ENCODE measurements at regions not wholly inside any gene's neighbourhood (a gene's known extent, or its start where the extent isn't known, plus 50 kb on each side); places are given as distances from the start of the nearest gene placed in this dataset.

- Histone ChIP-seq H3K27me3 (ENCODE audit: control insufficient read depth in 2 of 2, insufficient read depth in 2 of 2, low read length in 2 of 2) (no peaks in the 10 kb centered on the region), H3K9ac (ENCODE audit: insufficient read depth, low read length, poor library complexity, severe bottlenecking) (no peak overlapping the region), H3K36me3 (replicated peaks in 1 of 2; ENCODE audit: control insufficient read depth in 1 of 2, insufficient read depth in 2 of 2, low read length in 2 of 2) (no peaks in the 10 kb centered on the region), H2AFZ (ENCODE audit: insufficient read depth, low read depth, low read length, poor library complexity, severe bottlenecking) (no peak overlapping the region), H3K4me1 (ENCODE audit: control insufficient read depth in 1 of 2, insufficient read depth in 2 of 2, low read length in 2 of 2) (no peaks in the 10 kb centered on the region), H4K20me1 (ENCODE audit: insufficient read depth, low read length) (no peaks in the 10 kb centered on the region), H3K79me2 (ENCODE audit: insufficient read depth, low read length) (no peaks in the 10 kb centered on the region), H3K27ac (ENCODE audit: low read depth in 1 of 2, low read length in 2 of 2) (no peak overlapping the region), H3K4me2 (replicated peaks; ENCODE audit: extremely low read depth, low read length, poor library complexity, severe bottlenecking) (no peak overlapping the region), H3K4me3 (replicated peaks in 1 of 3; ENCODE audit: low read depth in 2 of 3, low read length in 3 of 3) (no peak overlapping the region), H3K9me3 (replicated peaks in 1 of 2; ENCODE audit: control insufficient read depth in 1 of 2, insufficient read depth in 1 of 2, low read length in 2 of 2) (no peaks in the 10 kb centered on the region)
- Mint-ChIP-seq H3K4me3 (no peak overlapping the region), H3K36me3 (no peaks in the 10 kb centered on the region), H3K4me1 (no peaks in the 10 kb centered on the region), H3K9me3 (peaks cover 0 to 6% (median 3%) of the 10 kb centered on the region in 7 donors), H3K27me3 (ENCODE audit: low read depth in 3 of 3) (peaks cover 0 to 3% (median 0%) of the 10 kb centered on the region in 3 donors), H3K27ac (no peak overlapping the region)
- intact Hi-C loops (cut with micrococcal nuclease): no loop called here
- no CpG with 5 or more reads among the region's 4 CpGs for WGBS (ENCODE audit: insufficient coverage)
- TF ChIP-seq CTCF (IDR thresholded peaks at IDR 0.05): no peak
- no peak for DNase-seq
Measured at GRCh38 chr18:54503131-54503894, 87.7 kb upstream of the DYNAP start.

GRCh38 chr18:54506516-54507261 is 84.4 kb upstream of the DYNAP start:
- H3K4me2 ChIP-seq (replicated peaks; ENCODE audit: extremely low read depth, low read length, poor library complexity, severe bottlenecking): no peak overlapping the region
- Mint-ChIP-seq H3K9me3 (peaks cover 0 to 6% (median 3%) of the 10 kb centered on the region in 7 donors), H3K4me3 (no peak overlapping the region), H3K27me3 (ENCODE audit: low read depth in 3 of 3) (peaks cover 0 to 4% (median 0%) of the 10 kb centered on the region in 3 donors), H3K27ac (no peak overlapping the region), H3K36me3 (no peaks in the 10 kb centered on the region), H3K4me1 (no peaks in the 10 kb centered on the region)
- WGBS (ENCODE audit: insufficient coverage): 100% methylated on average over 1 of the region's 2 CpGs
- no peak overlapping the region for H2AFZ ChIP-seq (ENCODE audit: insufficient read depth, low read depth, low read length, poor library complexity, severe bottlenecking)
- H3K79me2 ChIP-seq (ENCODE audit: insufficient read depth, low read length): no peaks in the 10 kb centered on the region
- no peaks in the 10 kb centered on the region for H3K27me3 ChIP-seq (ENCODE audit: control insufficient read depth in 2 of 2, insufficient read depth in 2 of 2, low read length in 2 of 2)
- H3K4me1 ChIP-seq (ENCODE audit: control insufficient read depth in 1 of 2, insufficient read depth in 2 of 2, low read length in 2 of 2): no peaks in the 10 kb centered on the region
- TF ChIP-seq CTCF (IDR thresholded peaks at IDR 0.05): no peak
- no peak overlapping the region for H3K9ac ChIP-seq (ENCODE audit: insufficient read depth, low read length, poor library complexity, severe bottlenecking)
- H4K20me1 ChIP-seq (ENCODE audit: insufficient read depth, low read length): no peaks in the 10 kb centered on the region
- intact Hi-C loops (cut with micrococcal nuclease): no loop called here
- H3K36me3 ChIP-seq (replicated peaks in 1 of 2; ENCODE audit: control insufficient read depth in 1 of 2, insufficient read depth in 2 of 2, low read length in 2 of 2): no peaks in the 10 kb centered on the region
- DNase-seq: no peak
- H3K9me3 ChIP-seq (replicated peaks in 1 of 2; ENCODE audit: control insufficient read depth in 1 of 2, insufficient read depth in 1 of 2, low read length in 2 of 2): no peaks in the 10 kb centered on the region
- no peak overlapping the region for H3K27ac ChIP-seq (ENCODE audit: low read depth in 1 of 2, low read length in 2 of 2)
- H3K4me3 ChIP-seq (replicated peaks in 1 of 3; ENCODE audit: low read depth in 2 of 3, low read length in 3 of 3): no peak overlapping the region
